GM12878 (cell line): ENCODE measurements at regions not wholly inside any gene's neighbourhood (a gene's known extent, or its start where the extent isn't known, plus 50 kb on each side); places are given as distances from the start of the nearest gene placed in this dataset.

ENCODE experiments used
- BCL3 ChIP-seq: IDR thresholded peaks from 2 replicates; pipeline ENCODE4 v1.6.1; 2011; ENCODE audit warnings: borderline replicate concordance, low read depth, mild to moderate bottlenecking, moderate library complexity, low read length; ENCODE audit not compliant: insufficient read depth, poor library complexity, severe bottlenecking
- CUX1 ChIP-seq: IDR thresholded peaks from 2 replicates; pipeline ENCODE4 v1.6.1; 2012; ENCODE audit warnings: improper control_type of control experiment, low read depth, low read length; ENCODE audit not compliant: insufficient replicate concordance
- IRF4 ChIP-seq: IDR thresholded peaks from 2 replicates; pipeline ENCODE4 v1.6.1; 2011; ENCODE audit warnings: low read depth, low read length
- KAT2A ChIP-seq: conservative IDR thresholded peaks from 2 replicates; pipeline ENCODE4 v1.6.1; 2011; ENCODE audit warnings: low read depth, low read length; ENCODE audit not compliant: control insufficient read depth
- LARP7 ChIP-seq: fragments of 450-650 bp; IDR thresholded peaks from 2 replicates; pipeline ENCODE4 v1.6.1; 2017; ENCODE audit warnings: mild to moderate bottlenecking
- MAX ChIP-seq: IDR thresholded peaks from 2 replicates; pipeline ENCODE4 v1.6.1; 2012; ENCODE audit warnings: low read depth, low read length, improper control_type of control experiment
- MEF2A ChIP-seq: IDR thresholded peaks from 2 replicates; pipeline ENCODE4 v1.6.1; 2011; ENCODE audit warnings: low read depth, mild to moderate bottlenecking, low read length, moderate library complexity; ENCODE audit not compliant: insufficient read depth
- NR2F1 ChIP-seq: fragments of 450-650 bp; conservative IDR thresholded peaks from 2 replicates; pipeline ENCODE4 v1.6.1; 2017; ENCODE audit warnings: mild to moderate bottlenecking
- PAX8 ChIP-seq: fragments of 450-650 bp; IDR thresholded peaks from 2 replicates; pipeline ENCODE4 v1.6.1; 2017; ENCODE audit warnings: mild to moderate bottlenecking, moderate library complexity

- no peak for TF ChIP-seq PAX8
- TF ChIP-seq MAX: no peak
- no peak for TF ChIP-seq NR2F1
- no peak for TF ChIP-seq CUX1
- no peak for TF ChIP-seq KAT2A
- no peak for TF ChIP-seq IRF4
- TF ChIP-seq MEF2A: no peak
- no peak for TF ChIP-seq LARP7
- TF ChIP-seq BCL3: no peak
These were observed 530.9 kb upstream of the CBLB start (continued) for GRCh38 chr3:106399761-106400160.
